ENCODE measurements at regions not wholly inside any gene's neighbourhood (a gene's known extent, or its start where the extent isn't known, plus 50 kb on each side); places are given as distances from the start of the nearest gene placed in this dataset.

- WGBS (ENCODE audit: low lambda C conversion rate, missing lambda C conversion rate), result 79% methylated on average over 6 of the region's 6 CpGs
- no peaks in the 10 kb centered on the region for H3K9me2 ChIP-seq (replicated peaks; ENCODE audit: insufficient read depth)
- H3K27me3 ChIP-seq, result no peaks in the 10 kb centered on the region
- DNase-seq (ENCODE audit: low spot score), result no peak
- no peak overlapping the region for H3K4me2 ChIP-seq
- TF ChIP-seq EZH2 (IDR thresholded peaks at IDR 0.05; ENCODE audit: borderline replicate concordance) (no peak), CTCF (IDR thresholded peaks at IDR 0.05; ENCODE audit: poor library complexity) (no peak), EZH2phosphoT487 (IDR thresholded peaks at IDR 0.05; ENCODE audit: low read depth, severe bottlenecking, unreplicated experiment) (no peak)
- H3K4me1 ChIP-seq (ENCODE audit: insufficient read depth), result no peaks in the 10 kb centered on the region
- H3K27ac ChIP-seq, result no peak overlapping the region
- H2AFZ ChIP-seq, result no peak overlapping the region
- no peak overlapping the region for H3K4me3 ChIP-seq
- no peaks in the 10 kb centered on the region for H4K20me1 ChIP-seq (ENCODE audit: insufficient read depth, poor library complexity, severe bottlenecking)
- H3K79me2 ChIP-seq, result no peaks in the 10 kb centered on the region
- H3K9me3 ChIP-seq (ENCODE audit: low read depth), result no peaks in the 10 kb centered on the region
- no peaks in the 10 kb centered on the region for H3K36me3 ChIP-seq (replicated peaks; ENCODE audit: insufficient read depth, low read depth)
These were observed 153.5 kb upstream of the OGFRL1 start for GRCh38 chr6:71134929-71135642.

- no peaks in the 10 kb centered on the region for H3K9me3 ChIP-seq (ENCODE audit: low read depth)
- no peaks in the 10 kb centered on the region for H3K79me2 ChIP-seq
- no peak overlapping the region for H3K4me3 ChIP-seq
- no peak overlapping the region for H3K27ac ChIP-seq
- no peaks in the 10 kb centered on the region for H4K20me1 ChIP-seq (ENCODE audit: insufficient read depth, poor library complexity, severe bottlenecking)
- no peaks in the 10 kb centered on the region for H3K36me3 ChIP-seq (replicated peaks; ENCODE audit: insufficient read depth, low read depth)
- H2AFZ ChIP-seq, result no peak overlapping the region
- no peak overlapping the region for H3K4me2 ChIP-seq
- no peaks in the 10 kb centered on the region for H3K27me3 ChIP-seq
- DNase-seq (ENCODE audit: low spot score), result no peak
- WGBS (ENCODE audit: low lambda C conversion rate, missing lambda C conversion rate), result 80% methylated on average over 1 of the region's 1 CpG
- H3K4me1 ChIP-seq (ENCODE audit: insufficient read depth), result no peaks in the 10 kb centered on the region
- no peaks in the 10 kb centered on the region for H3K9me2 ChIP-seq (replicated peaks; ENCODE audit: insufficient read depth)
- TF ChIP-seq CTCF (IDR thresholded peaks at IDR 0.05; ENCODE audit: poor library complexity) (no peak), EZH2phosphoT487 (IDR thresholded peaks at IDR 0.05; ENCODE audit: low read depth, severe bottlenecking, unreplicated experiment) (no peak), EZH2 (IDR thresholded peaks at IDR 0.05; ENCODE audit: borderline replicate concordance) (no peak)
These were observed 150.6 kb upstream of the OGFRL1 start for GRCh38 chr6:71137973-71138372.

- no peak overlapping the region for H2AFZ ChIP-seq
- no peaks in the 10 kb centered on the region for H3K79me2 ChIP-seq
- no peaks in the 10 kb centered on the region for H3K9me3 ChIP-seq (ENCODE audit: low read depth)
- no peaks in the 10 kb centered on the region for H3K27me3 ChIP-seq
- H3K9me2 ChIP-seq (replicated peaks; ENCODE audit: insufficient read depth), result no peaks in the 10 kb centered on the region
- H3K4me3 ChIP-seq, result no peak overlapping the region
- H3K36me3 ChIP-seq (replicated peaks; ENCODE audit: insufficient read depth, low read depth), result no peaks in the 10 kb centered on the region
- H3K4me1 ChIP-seq (ENCODE audit: insufficient read depth), result no peaks in the 10 kb centered on the region
- no peak overlapping the region for H3K4me2 ChIP-seq
- DNase-seq (ENCODE audit: low spot score), result no peak
- H3K27ac ChIP-seq, result no peak overlapping the region
- TF ChIP-seq CTCF (IDR thresholded peaks at IDR 0.05; ENCODE audit: poor library complexity) (no peak), EZH2phosphoT487 (IDR thresholded peaks at IDR 0.05; ENCODE audit: low read depth, severe bottlenecking, unreplicated experiment) (no peak), EZH2 (IDR thresholded peaks at IDR 0.05; ENCODE audit: borderline replicate concordance) (no peak)
- 55% methylated on average over 2 of the region's 2 CpGs for WGBS (ENCODE audit: low lambda C conversion rate, missing lambda C conversion rate)
- no peaks in the 10 kb centered on the region for H4K20me1 ChIP-seq (ENCODE audit: insufficient read depth, poor library complexity, severe bottlenecking)
These were observed 150.2 kb upstream of the OGFRL1 start for GRCh38 chr6:71138376-71138775.

Data from hepatocyte (in vitro differentiated cells).